ENCODE measurements at regions not wholly inside any gene's neighbourhood (a gene's known extent, or its start where the extent isn't known, plus 50 kb on each side); places are given as distances from the start of the nearest gene placed in this dataset.

DNA sequence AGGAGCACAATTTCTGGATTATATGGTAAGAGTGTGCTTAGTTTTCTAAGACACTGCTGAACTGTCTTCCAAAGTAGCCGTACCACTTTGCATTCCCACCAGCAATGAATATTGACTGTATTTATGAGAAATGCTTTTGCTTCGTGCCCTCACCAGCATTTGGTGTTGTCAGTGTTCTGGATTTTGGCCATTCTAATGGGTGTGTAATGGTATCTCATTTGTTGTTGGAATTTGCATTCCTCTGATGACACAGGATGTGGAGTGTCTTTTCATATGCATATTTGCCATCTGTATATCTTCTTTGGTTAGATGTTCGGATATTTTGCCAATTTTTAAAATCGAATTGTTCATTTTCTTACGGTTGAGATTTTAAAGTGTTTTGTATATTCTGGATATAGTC lies 558.5 kb upstream of the FZD8 start:
- TF ChIP-seq CTCF (conservative IDR thresholded peaks at IDR 0.05; ENCODE audit: low read length) (no peak), EZH2phosphoT487 (IDR thresholded peaks at IDR 0.05; ENCODE audit: borderline replicate concordance) (no peak)

Data from Loucy (cell line).